Thymus (tissue), 11 donors: ENCODE measurements at regions not wholly inside any gene's neighbourhood (a gene's known extent, or its start where the extent isn't known, plus 50 kb on each side); places are given as distances from the start of the nearest gene placed in this dataset.
A peak's percentile ranks its signal among the peaks of the same experiment; 100 is the strongest.

Experiments used
- DNase-seq, 9 donors: peaks; one replicate each; pipeline ENCODE4 v3.0.0-alpha.2; 2013; ENCODE audit warnings: low spot score in 9 of 9, low read depth in 6 of 9, missing footprints in 1 of 9
- H3K27ac ChIP-seq, 2 donors: one replicate each; pipeline ENCODE4 v1.5.1; 2013; ENCODE audit warnings: control low read depth in 1 of 2, low read depth in 1 of 2, low read length in 1 of 2, mild to moderate bottlenecking in 1 of 2, moderate library complexity in 1 of 2
- H3K27me3 ChIP-seq, 2 donors: one replicate each; pipeline ENCODE4 v1.5.1; 2013; ENCODE audit warnings: low read length in 1 of 2; ENCODE audit not compliant: control insufficient read depth in 2 of 2, insufficient read depth in 1 of 2
- H3K36me3 ChIP-seq, 2 donors: one replicate each; pipeline ENCODE4 v1.5.1; 2013; ENCODE audit warnings: low read length in 1 of 2, mild to moderate bottlenecking in 1 of 2, moderate library complexity in 1 of 2; ENCODE audit not compliant: control insufficient read depth in 2 of 2, insufficient read depth in 2 of 2
- H3K4me1 ChIP-seq, 2 donors: one replicate each; pipeline ENCODE4 v1.5.1; 2013; ENCODE audit warnings: low read length in 2 of 2; ENCODE audit not compliant: control insufficient read depth in 2 of 2, insufficient read depth in 2 of 2
- H3K4me3 ChIP-seq, 2 donors: one replicate each; pipeline ENCODE4 v1.5.1; 2013; ENCODE audit warnings: low read length in 2 of 2, control low read depth in 1 of 2, mild to moderate bottlenecking in 1 of 2
- H3K9me3 ChIP-seq, 2 donors: one replicate each; pipeline ENCODE4 v1.5.1; 2013; ENCODE audit warnings: low read length in 1 of 2, mild to moderate bottlenecking in 1 of 2; ENCODE audit not compliant: control insufficient read depth in 2 of 2, insufficient read depth in 1 of 2
- WGBS: extraction: QIAGEN DNeasy Blood & Tissue Kit; methylation state at CpG from one replicate; pipeline ENCODE4 v1.1.7; 2013; 5-methylcytosine and 5-hydroxymethylcytosine counted together
- donor health status: healthy.

- peak in 6 of 9 donors; percentile 4 to 51 (median 14) for DNase-seq
- no peak overlapping the region for H3K4me3 ChIP-seq
- 16% methylated on average over 4 of the region's 4 CpGs for WGBS
- H3K9me3 ChIP-seq, result no peaks in the 10 kb centered on the region
- H3K4me1 ChIP-seq, result peaks cover 0 to 12% of the 10 kb centered on the region in 2 donors
- H3K27me3 ChIP-seq, result no peaks in the 10 kb centered on the region
- no peaks in the 10 kb centered on the region for H3K36me3 ChIP-seq
- H3K27ac ChIP-seq, result no peak overlapping the region
These were observed 109.8 kb upstream of the ZNF462 start for GRCh38 chr9:106753155-106753671.

GRCh38 chr9:106755736-106756135 is 107.2 kb upstream of the ZNF462 start:
- WGBS, result 94% methylated on average over 7 of the region's 7 CpGs
- DNase-seq, result no peak
- no peak overlapping the region for H3K4me3 ChIP-seq
- H3K27me3 ChIP-seq, result no peaks in the 10 kb centered on the region
- H3K4me1 ChIP-seq, result peaks cover 0 to 12% of the 10 kb centered on the region in 2 donors
- no peaks in the 10 kb centered on the region for H3K9me3 ChIP-seq
- H3K27ac ChIP-seq, result no peak overlapping the region
- no peaks in the 10 kb centered on the region for H3K36me3 ChIP-seq

GRCh38 chr9:106757514-106757913 is 105.5 kb upstream of the ZNF462 start:
- 10% methylated on average over 2 of the region's 2 CpGs for WGBS
- DNase-seq, result peak in 2 of 9 donors; percentile 10 to 26
- Histone ChIP-seq H3K9me3 (no peaks in the 10 kb centered on the region), H3K36me3 (no peaks in the 10 kb centered on the region), H3K27me3 (no peaks in the 10 kb centered on the region), H3K4me1 (peaks cover 0 to 12% of the 10 kb centered on the region in 2 donors), H3K27ac (no peak overlapping the region), H3K4me3 (no peak overlapping the region)

- no peaks in the 10 kb centered on the region for H3K27me3 ChIP-seq
- H3K36me3 ChIP-seq, result no peaks in the 10 kb centered on the region
- H3K4me1 ChIP-seq, result peaks cover 0 to 4% of the 10 kb centered on the region in 2 donors
- H3K9me3 ChIP-seq, result no peaks in the 10 kb centered on the region
- DNase-seq, result no peak
- H3K4me3 ChIP-seq, result no peak overlapping the region
- WGBS, result 66% methylated on average over 1 of the region's 1 CpG
- no peak overlapping the region for H3K27ac ChIP-seq
These were observed 104.1 kb upstream of the ZNF462 start for GRCh38 chr9:106758911-106759310.

- Histone ChIP-seq H3K9me3 (no peaks in the 10 kb centered on the region), H3K27me3 (no peaks in the 10 kb centered on the region), H3K27ac (no peak overlapping the region), H3K36me3 (no peaks in the 10 kb centered on the region), H3K4me1 (peaks cover 0 to 4% of the 10 kb centered on the region in 2 donors), H3K4me3 (no peak overlapping the region)
- WGBS, result 90% methylated on average over 2 of the region's 2 CpGs
- no peak for DNase-seq
These were observed 101.5 kb upstream of the ZNF462 start for GRCh38 chr9:106761493-106761892.

- no peak for DNase-seq
- Histone ChIP-seq H3K4me3 (no peak overlapping the region), H3K4me1 (no peaks in the 10 kb centered on the region), H3K9me3 (no peaks in the 10 kb centered on the region), H3K27me3 (no peaks in the 10 kb centered on the region), H3K36me3 (no peaks in the 10 kb centered on the region), H3K27ac (no peak overlapping the region)
These were observed 96.3 kb upstream of the ZNF462 start for GRCh38 chr9:106766616-106767015.

GRCh38 chr9:106769331-106769730 is 93.6 kb upstream of the ZNF462 start:
- WGBS, result 88% methylated on average over 7 of the region's 7 CpGs
- no peaks in the 10 kb centered on the region for H3K36me3 ChIP-seq
- H3K9me3 ChIP-seq, result no peaks in the 10 kb centered on the region
- no peak overlapping the region for H3K4me3 ChIP-seq
- H3K27me3 ChIP-seq, result no peaks in the 10 kb centered on the region
- H3K4me1 ChIP-seq, result peaks cover 0 to 5% of the 10 kb centered on the region in 2 donors
- no peak overlapping the region for H3K27ac ChIP-seq
- DNase-seq, result no peak

- H3K27me3 ChIP-seq, result no peaks in the 10 kb centered on the region
- WGBS, result 93% methylated on average over 4 of the region's 4 CpGs
These were observed 91.4 kb upstream of the ZNF462 start for GRCh38 chr9:106771608-106772007.

GRCh38 chr9:106772523-106773290 is 90.3 kb upstream of the ZNF462 start:
- no peak for DNase-seq
- Histone ChIP-seq H3K27me3 (no peaks in the 10 kb centered on the region), H3K4me3 (no peak overlapping the region), H3K9me3 (no peaks in the 10 kb centered on the region), H3K36me3 (no peaks in the 10 kb centered on the region), H3K4me1 (peaks cover 0 to 5% of the 10 kb centered on the region in 2 donors), H3K27ac (no peak overlapping the region)
- WGBS, result 94% methylated on average over 5 of the region's 5 CpGs

More at GRCh38 chr9:106771608-106772007, 91.4 kb upstream of the ZNF462 start:
- no peak overlapping the region for H3K27ac ChIP-seq
- H3K4me1 ChIP-seq, result peaks cover 0 to 5% of the 10 kb centered on the region in 2 donors
- no peak for DNase-seq
- no peak overlapping the region for H3K4me3 ChIP-seq
- H3K9me3 ChIP-seq, result no peaks in the 10 kb centered on the region
- no peaks in the 10 kb centered on the region for H3K36me3 ChIP-seq
